SHP77 (cell line): ENCODE measurements at regions not wholly inside any gene's neighbourhood (a gene's known extent, or its start where the extent isn't known, plus 50 kb on each side); places are given as distances from the start of the nearest gene placed in this dataset.

Experiments used
- DNase-seq, 2 experiments: peaks; one replicate each; lab custom pipeline; 2025; lab: John Stamatoyannopoulos, UW

- no peak for DNase-seq
Measured at GRCh38 chr6:132936646-132937045, 122.3 kb downstream of the RPS12 start.

- peak; percentile 57 to 83 for DNase-seq
Measured at GRCh38 chr6:132937466-132937906, 123.1 kb downstream of the RPS12 start.

GRCh38 chr6:132948889-132949288, 134.5 kb downstream of the RPS12 start:
- no peak for DNase-seq

GRCh38 chr6:132950566-132950965, 136.2 kb downstream of the RPS12 start:
- no peak for DNase-seq

GRCh38 chr6:132952031-132952867, 137.9 kb downstream of the RPS12 start:
- DNase-seq, result no peak

- DNase-seq, result no peak
Measured at GRCh38 chr6:132952986-132953385, 138.6 kb downstream of the RPS12 start.

- no peak for DNase-seq
Measured at GRCh38 chr6:132954222-132954621, 139.9 kb downstream of the RPS12 start.

GRCh38 chr6:132954936-132955335, 140.6 kb downstream of the RPS12 start:
- DNase-seq, result no peak

GRCh38 chr6:132959639-132960326, 145.4 kb downstream of the RPS12 start:
- DNase-seq, result no peak

GRCh38 chr6:132960720-132961119, 146.4 kb downstream of the RPS12 start:
- no peak for DNase-seq

GRCh38 chr6:132961122-132961521, 146.8 kb downstream of the RPS12 start:
- DNase-seq, result no peak

GRCh38 chr6:132961610-132962009, 147.2 kb downstream of the RPS12 start:
- DNase-seq, result no peak

GRCh38 chr6:132962936-132963868, 148.8 kb downstream of the RPS12 start:
- DNase-seq, result peak; percentile 50 to 79

- peak; percentile 66 to 67 for DNase-seq
Measured at GRCh38 chr6:132964101-132964867, 149.9 kb downstream of the RPS12 start.

GRCh38 chr6:132964868-132965382, 150.6 kb downstream of the RPS12 start:
- DNase-seq, result peak in 1 of 2 experiments; percentile 9

GRCh38 chr6:132967871-132968270, 153.5 kb downstream of the RPS12 start:
- no peak for DNase-seq

- DNase-seq, result no peak
Measured at GRCh38 chr6:132968419-132968950, 154.1 kb downstream of the RPS12 start.

- DNase-seq, result no peak
Measured at GRCh38 chr6:132969196-132969595, 154.8 kb downstream of the RPS12 start.

- no peak for DNase-seq
Measured at GRCh38 chr6:132971676-132972075, 157.3 kb downstream of the RPS12 start.

GRCh38 chr6:132972254-132972653, 157.9 kb downstream of the RPS12 start:
- no peak for DNase-seq

- DNase-seq, result no peak
Measured at GRCh38 chr6:132972971-132973370, 158.6 kb downstream of the RPS12 start.
